A549 (cell line): ENCODE measurements at regions not wholly inside any gene's neighbourhood (a gene's known extent, or its start where the extent isn't known, plus 50 kb on each side); places are given as distances from the start of the nearest gene placed in this dataset.

Experiments used
- CEBPB ChIP-seq, 2 experiments: fragments of >200 bp in 1 of 2; sonication (Bioruptor Twin) in 1 of 2; formaldehyde crosslinking in 1 of 2; IDR thresholded peaks; 2 replicates each; pipeline ENCODE4 v1.6.1; 2012 to 2016
- CHD4 ChIP-seq: fragments of 200-600 bp; sonication (generic); IDR thresholded peaks from 2 replicates; pipeline ENCODE4 v1.6.1; 2016; ENCODE audit warnings: antibody characterized with exemption, mild to moderate bottlenecking, borderline replicate concordance
- CTCF ChIP-seq: fragments of >200 bp; sonication (Bioruptor Twin); formaldehyde crosslinking; IDR thresholded peaks from 3 replicates; pipeline ENCODE4 v1.5.1; 2016
- GATA3 ChIP-seq: IDR thresholded peaks from 2 replicates; pipeline ENCODE4 v1.6.1; 2012; ENCODE audit warnings: borderline replicate concordance
- JUNB ChIP-seq: fragments of >200 bp; sonication (Bioruptor Twin); formaldehyde crosslinking; IDR thresholded peaks from 2 replicates; pipeline ENCODE4 v1.6.1; 2016
- MYC ChIP-seq: IDR thresholded peaks from 2 replicates; pipeline ENCODE4 v1.6.1; 2012; ENCODE audit warnings: mild to moderate bottlenecking, inconsistent platforms, low read length, improper control_type of control experiment, borderline replicate concordance
- PBX3 ChIP-seq: IDR thresholded peaks from 2 replicates; pipeline ENCODE4 v1.6.1; 2012
- POLR2A ChIP-seq: IDR thresholded peaks from 2 replicates; pipeline ENCODE4 v1.6.1; 2012; ENCODE audit warnings: mild to moderate bottlenecking, low read length
- RAD21 ChIP-seq, 2 experiments: fragments of >200 bp in 1 of 2; sonication (Bioruptor Twin) in 1 of 2; formaldehyde crosslinking in 1 of 2; IDR thresholded peaks in 1 of 2; conservative IDR thresholded peaks in 1 of 2; 2 replicates in 1 of 2; 3 replicates in 1 of 2; pipeline ENCODE4 v1.6.1; 2012 to 2018; ENCODE audit warnings: inconsistent platforms in 1 of 2
- RCOR1 ChIP-seq: fragments of 150-350 bp; IDR thresholded peaks from 2 replicates; pipeline ENCODE4 v1.6.1; 2014; ENCODE audit warnings: antibody characterized with exemption, low read length, low read depth
- RFX5 ChIP-seq: fragments of 450-650 bp; IDR thresholded peaks from 2 replicates; pipeline ENCODE4 v1.7.1; 2014; ENCODE audit warnings: antibody characterized with exemption, mild to moderate bottlenecking, moderate library complexity
- ZC3H11A ChIP-seq: fragments of 450-650 bp; IDR thresholded peaks from 2 replicates; pipeline ENCODE4 v1.6.1; 2014; ENCODE audit warnings: antibody characterized with exemption, mild to moderate bottlenecking

GRCh38 chr6:111925296-111925695 is 52.0 kb upstream of the FYN start:
- no peak for TF ChIP-seq POLR2A
- TF ChIP-seq RAD21 (conservative IDR thresholded peaks at IDR 0.05 in 1 of 2, IDR thresholded peaks at IDR 0.05 in 1 of 2), result no peak
- no peak for TF ChIP-seq CTCF
- TF ChIP-seq JUNB, result no peak
- TF ChIP-seq PBX3, result no peak
- no peak for TF ChIP-seq CEBPB (IDR thresholded peaks at IDR 0.05)
- no peak for TF ChIP-seq RCOR1
- TF ChIP-seq GATA3, result no peak
- no peak for TF ChIP-seq ZC3H11A
- TF ChIP-seq MYC, result no peak
- TF ChIP-seq RFX5, result no peak
- no peak for TF ChIP-seq CHD4
